ENCODE measurements at regions not wholly inside any gene's neighbourhood (a gene's known extent, or its start where the extent isn't known, plus 50 kb on each side); places are given as distances from the start of the nearest gene placed in this dataset.
A peak's percentile ranks its signal among the peaks of the same experiment; 100 is the strongest.

DNA sequence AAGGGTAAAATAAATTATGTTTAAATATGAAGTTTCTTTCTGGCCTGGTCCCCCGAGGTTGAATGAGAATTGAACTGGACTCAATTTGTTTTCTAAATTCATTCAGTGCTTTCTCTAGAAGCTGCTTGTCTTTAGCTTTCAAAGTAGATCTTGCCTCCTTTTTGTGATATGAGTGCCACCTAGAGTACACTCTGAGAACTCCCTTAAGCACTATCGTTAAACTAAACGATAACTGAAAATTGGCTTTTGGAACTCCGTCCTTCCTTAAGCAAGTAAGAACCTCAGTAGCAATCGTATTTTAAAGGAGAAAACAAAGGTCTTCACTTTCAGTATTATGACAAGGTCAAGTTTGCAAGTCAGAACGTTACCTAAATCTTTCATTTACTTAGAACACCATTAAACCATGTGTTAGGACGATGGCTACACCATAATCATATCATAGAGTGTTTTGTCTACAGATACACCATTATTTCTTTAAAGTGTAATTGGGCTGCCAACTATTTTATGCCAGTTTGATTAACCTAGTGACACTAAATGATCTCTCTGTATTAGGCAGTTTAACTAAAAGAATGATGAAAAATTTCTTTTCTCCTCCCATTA is 364.8 kb downstream of the SNAPC1 start:
- no peak for TF ChIP-seq JUND (IDR thresholded peaks at IDR 0.05; ENCODE audit: low read depth)
- DNase-seq (ENCODE audit: low read depth in 1 of 2, low spot score in 1 of 2): peak; percentile 59 to 73
- in situ Hi-C loops (cut with HindIII; ENCODE audit: low pct_unique_long_range_greater_than_20kb, low sequenced_read_pairs): no loop called here

DNA sequence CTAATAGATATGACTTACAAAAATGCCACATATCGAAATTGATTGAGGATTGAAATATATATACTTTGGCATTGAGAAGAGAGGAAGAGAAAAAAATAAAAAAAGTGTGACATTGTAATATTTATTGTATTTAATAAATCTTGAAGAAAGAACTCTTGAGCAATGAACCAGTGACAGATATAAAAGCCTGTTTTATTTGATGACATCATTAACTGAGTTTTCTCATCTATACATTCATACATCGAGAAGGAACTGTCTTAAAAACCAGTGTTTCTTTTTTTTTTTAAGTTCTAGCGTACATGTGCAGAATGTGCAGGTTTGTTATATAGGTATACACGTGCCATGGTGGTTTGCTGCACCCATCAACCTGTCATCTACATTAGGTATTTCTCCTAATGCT is 368.2 kb downstream of the SNAPC1 start:
- no peak for TF ChIP-seq JUND (IDR thresholded peaks at IDR 0.05; ENCODE audit: low read depth)
- in situ Hi-C loops (cut with HindIII; ENCODE audit: low pct_unique_long_range_greater_than_20kb, low sequenced_read_pairs): no loop called here
- no peak for DNase-seq (ENCODE audit: low read depth in 1 of 2, low spot score in 1 of 2)

DNA sequence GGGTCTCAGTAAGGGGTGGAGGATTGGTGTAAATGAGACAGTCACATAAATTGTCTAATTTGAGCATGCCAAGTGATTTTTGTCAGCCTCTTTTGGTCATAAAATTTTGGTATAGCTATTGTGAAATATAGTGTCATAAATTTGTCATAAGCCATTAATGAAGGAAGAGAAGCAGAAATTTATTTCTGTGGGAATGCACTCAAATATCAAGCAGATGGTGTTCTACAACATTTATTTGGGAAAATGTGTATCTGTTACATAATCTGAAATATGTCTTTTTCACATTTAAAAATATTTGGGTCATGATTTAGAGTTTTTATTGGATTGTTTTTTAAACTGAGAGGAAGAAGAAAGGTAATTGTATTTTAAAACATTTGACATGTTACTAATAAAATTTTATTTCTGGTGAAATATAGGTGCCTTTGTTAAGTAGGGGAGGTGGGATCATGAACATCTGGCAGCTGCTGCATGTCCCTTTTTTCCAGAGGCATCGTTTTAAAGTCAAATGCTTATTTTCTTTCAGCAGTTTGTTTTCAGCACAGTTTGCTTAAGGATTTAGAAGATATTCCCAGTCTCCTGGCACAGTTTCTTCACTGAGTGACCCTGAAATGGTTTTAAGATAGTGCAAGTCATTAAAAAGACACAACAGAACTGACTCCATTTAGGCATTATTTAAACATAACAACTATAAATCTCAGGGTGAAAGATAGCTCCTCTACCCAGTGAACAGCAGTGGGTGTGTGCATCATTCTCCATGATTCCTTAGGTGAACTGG is 371.7 kb downstream of the SNAPC1 start:
- no peak for TF ChIP-seq JUND (IDR thresholded peaks at IDR 0.05; ENCODE audit: low read depth)
- in situ Hi-C loops (cut with HindIII; ENCODE audit: low pct_unique_long_range_greater_than_20kb, low sequenced_read_pairs): no loop called here
- no peak for DNase-seq (ENCODE audit: low read depth in 1 of 2, low spot score in 1 of 2)

DNA sequence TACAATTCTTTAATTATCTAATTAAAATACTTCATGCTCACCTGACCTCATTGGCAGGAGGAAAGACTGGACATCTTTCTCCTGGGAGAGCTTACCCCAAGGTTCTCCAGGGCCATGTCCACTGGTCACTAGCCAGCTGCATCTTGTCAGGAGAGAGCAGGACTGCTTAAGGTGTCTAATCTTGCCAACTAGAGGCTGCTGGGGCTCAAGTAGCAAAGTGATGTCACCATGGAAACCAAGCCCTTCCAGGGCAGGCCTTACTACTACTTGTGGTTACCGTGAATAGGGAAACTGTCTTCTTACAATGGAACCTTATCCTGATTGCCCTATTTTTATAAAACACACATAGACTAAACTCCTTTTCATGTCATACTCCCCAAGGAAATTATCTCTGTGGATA is 376.4 kb downstream of the SNAPC1 start:
- DNase-seq (ENCODE audit: low read depth in 1 of 2, low spot score in 1 of 2): no peak
- TF ChIP-seq JUND (IDR thresholded peaks at IDR 0.05; ENCODE audit: low read depth): no peak
- in situ Hi-C loops (cut with HindIII; ENCODE audit: low pct_unique_long_range_greater_than_20kb, low sequenced_read_pairs): no loop called here

DNA sequence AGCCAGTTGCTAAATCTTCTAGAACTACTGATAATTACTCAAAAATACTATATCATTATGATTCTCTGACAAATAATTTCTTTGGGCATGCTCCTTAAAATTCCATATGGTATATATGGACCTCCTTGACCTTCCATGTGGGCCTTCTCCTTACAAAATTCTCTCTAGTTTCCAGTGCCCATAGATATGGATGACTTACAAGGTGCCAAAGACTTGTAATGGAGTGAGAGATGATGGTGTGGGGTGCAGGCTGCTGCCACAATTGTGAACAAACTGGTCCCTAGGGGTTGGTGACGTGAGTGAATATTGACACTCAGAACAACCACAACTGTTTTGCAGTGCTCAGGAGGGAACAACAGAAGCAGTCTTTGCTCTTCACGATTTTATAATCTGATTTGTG is 378.9 kb downstream of the SNAPC1 start:
- in situ Hi-C loops (cut with HindIII; ENCODE audit: low pct_unique_long_range_greater_than_20kb, low sequenced_read_pairs): no loop called here
- no peak for DNase-seq (ENCODE audit: low read depth in 1 of 2, low spot score in 1 of 2)
- no peak for TF ChIP-seq JUND (IDR thresholded peaks at IDR 0.05; ENCODE audit: low read depth)

DNA sequence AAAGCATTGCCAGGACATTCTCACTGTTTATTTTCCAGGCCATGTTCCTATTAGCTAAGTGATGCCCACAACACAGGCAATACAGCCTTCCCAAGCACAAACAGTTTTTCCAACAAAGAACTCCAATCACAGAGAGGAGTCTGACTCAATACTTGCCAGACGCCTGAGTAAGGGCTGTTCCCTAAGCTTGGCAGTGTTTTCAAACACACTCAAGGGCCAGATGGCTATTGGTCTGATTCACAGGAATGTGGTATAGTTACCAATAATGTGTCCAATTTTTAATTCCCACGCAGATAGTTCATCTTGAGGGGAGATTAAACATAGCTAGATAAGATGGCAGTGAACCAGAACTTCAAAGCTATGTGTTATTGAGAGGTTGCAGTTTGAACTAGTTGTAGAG is 381.0 kb downstream of the SNAPC1 start:
- in situ Hi-C loops (cut with HindIII; ENCODE audit: low pct_unique_long_range_greater_than_20kb, low sequenced_read_pairs): no loop called here
- TF ChIP-seq JUND (IDR thresholded peaks at IDR 0.05; ENCODE audit: low read depth): no peak
- no peak for DNase-seq (ENCODE audit: low read depth in 1 of 2, low spot score in 1 of 2)

DNA sequence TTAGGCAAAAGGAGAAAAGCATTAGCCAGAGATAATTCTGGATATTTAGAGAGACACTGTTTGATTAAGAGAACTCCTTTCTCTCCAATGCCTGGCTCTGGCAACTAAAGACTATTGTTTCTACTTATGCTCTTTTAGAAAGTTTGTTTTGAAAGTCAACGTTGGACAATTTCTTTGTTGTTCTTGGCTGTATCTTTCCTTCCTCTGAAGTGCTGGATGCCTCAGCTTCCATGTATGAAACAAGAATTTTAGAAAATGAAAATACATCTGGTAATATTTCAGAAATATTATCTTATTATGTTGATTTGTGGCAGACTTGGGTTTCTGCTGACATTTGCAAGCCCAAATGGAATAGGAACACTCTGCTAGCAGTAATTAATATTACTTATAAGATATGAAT is 382.6 kb downstream of the SNAPC1 start:
- no peak for TF ChIP-seq JUND (IDR thresholded peaks at IDR 0.05; ENCODE audit: low read depth)
- in situ Hi-C loops (cut with HindIII; ENCODE audit: low pct_unique_long_range_greater_than_20kb, low sequenced_read_pairs): no loop called here
- no peak for DNase-seq (ENCODE audit: low read depth in 1 of 2, low spot score in 1 of 2)

DNA sequence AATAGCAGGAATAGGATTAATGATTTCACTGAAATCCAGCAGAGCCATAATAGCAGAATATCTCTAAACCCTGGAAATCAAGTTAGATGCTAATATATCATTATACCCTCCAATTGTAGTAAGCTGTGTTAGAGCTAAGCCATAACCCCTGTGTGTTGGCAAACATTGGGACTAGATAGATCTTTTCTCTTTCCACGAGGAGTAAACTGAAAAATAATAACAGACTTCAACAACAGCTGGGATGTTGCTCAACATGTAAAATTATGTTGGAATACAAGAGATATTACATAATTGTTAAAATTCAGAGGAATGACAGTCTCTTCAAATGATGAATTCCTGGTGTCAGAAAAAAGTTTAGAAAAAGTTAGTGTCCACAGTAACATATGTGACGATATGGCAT is 383.8 kb downstream of the SNAPC1 start:
- in situ Hi-C loops (cut with HindIII; ENCODE audit: low pct_unique_long_range_greater_than_20kb, low sequenced_read_pairs): no loop called here
- TF ChIP-seq JUND (IDR thresholded peaks at IDR 0.05; ENCODE audit: low read depth): no peak
- no peak for DNase-seq (ENCODE audit: low read depth in 1 of 2, low spot score in 1 of 2)

DNA sequence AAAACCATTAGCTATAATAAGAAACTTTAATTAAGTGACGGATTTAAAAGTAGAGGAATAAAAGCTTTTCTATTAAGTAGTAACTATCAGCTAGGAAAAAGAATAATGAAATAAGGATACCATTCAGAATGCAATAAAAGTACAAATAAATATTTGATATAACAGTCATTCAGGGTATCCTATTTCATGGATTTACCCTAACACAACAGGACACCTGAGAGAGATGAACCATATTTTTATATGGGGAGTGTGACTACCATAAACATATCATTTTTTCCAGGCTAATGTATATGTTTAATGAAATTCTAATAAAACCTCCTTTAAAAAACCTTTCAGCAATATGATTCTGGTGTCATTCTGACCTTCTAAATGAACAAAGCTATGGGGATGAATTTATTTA is 393.8 kb downstream of the SNAPC1 start:
- no peak for TF ChIP-seq JUND (IDR thresholded peaks at IDR 0.05; ENCODE audit: low read depth)
- DNase-seq (ENCODE audit: low read depth in 1 of 2, low spot score in 1 of 2): no peak
- in situ Hi-C loops (cut with HindIII; ENCODE audit: low pct_unique_long_range_greater_than_20kb, low sequenced_read_pairs): no loop called here

DNA sequence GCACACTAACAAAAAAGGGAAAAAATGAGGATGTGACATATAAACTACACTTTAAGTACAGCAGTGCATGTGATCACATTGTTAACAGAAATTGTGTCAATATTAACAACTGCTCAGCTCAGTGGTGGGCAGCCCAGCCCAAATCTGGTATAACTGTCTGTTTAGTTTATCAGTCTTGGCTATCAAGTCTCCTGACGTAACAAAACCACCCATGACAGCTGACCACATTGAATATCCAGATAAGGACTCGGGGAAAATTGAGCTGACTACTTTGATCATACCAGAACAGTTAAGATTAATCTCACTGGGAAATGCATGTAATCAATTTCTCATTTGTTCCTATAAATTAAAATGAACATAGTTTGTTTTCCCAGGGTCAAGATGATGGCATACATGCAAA is 396.6 kb downstream of the SNAPC1 start:
- DNase-seq (ENCODE audit: low read depth in 1 of 2, low spot score in 1 of 2): no peak
- in situ Hi-C loops (cut with HindIII; ENCODE audit: low pct_unique_long_range_greater_than_20kb, low sequenced_read_pairs): no loop called here

DNA sequence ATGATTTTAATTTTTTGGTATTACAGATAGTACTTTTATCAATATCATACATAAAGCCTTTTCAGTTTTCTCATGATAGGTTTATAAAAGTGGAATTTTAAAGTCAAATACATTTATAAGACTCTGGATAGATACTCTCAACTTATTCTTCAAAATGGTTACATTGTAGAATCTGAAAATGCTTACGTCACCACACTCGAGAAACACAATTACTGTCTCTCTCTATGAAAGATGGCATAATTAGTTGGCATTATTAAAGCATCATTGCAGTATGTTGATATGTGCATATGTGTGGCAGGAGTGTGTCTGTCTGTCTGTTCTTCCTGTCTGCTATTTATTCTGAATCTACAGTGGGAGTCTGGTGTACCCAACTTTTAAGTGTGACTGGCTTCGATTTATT is 397.1 kb downstream of the SNAPC1 start:
- in situ Hi-C loops (cut with HindIII; ENCODE audit: low pct_unique_long_range_greater_than_20kb, low sequenced_read_pairs): no loop called here
- TF ChIP-seq JUND (IDR thresholded peaks at IDR 0.05; ENCODE audit: low read depth): no peak
- no peak for DNase-seq (ENCODE audit: low read depth in 1 of 2, low spot score in 1 of 2)

More for the DNA sequence above, 396.6 kb downstream of the SNAPC1 start:
- no peak for TF ChIP-seq JUND (IDR thresholded peaks at IDR 0.05; ENCODE audit: low read depth)

DNA sequence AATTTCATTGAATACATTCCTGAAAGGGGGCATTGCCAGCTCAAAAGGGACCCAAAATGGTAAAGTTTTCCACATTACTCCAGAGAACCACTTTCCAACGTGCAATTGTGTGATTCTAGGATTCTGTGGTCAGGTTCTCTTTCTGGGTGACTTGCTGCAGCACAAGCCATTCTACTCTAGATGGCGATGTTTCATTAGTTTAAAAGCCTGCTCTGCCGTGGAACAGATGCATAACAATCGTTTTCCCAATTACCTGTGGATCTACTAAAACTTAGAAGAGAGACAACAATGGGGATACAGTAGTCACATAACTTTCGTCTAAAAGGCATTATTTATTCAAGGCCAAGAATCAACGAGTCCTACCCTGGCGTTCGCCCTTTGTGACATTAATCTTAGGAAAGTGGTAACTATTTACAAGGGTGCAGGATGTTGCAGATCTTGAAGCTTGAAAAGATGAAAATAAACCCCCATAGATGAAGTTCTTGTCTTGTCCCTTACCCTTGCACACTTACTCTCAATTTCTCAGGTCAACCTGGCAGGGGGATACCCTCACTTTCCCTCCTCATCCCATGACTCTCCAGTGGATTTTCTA is 400.9 kb downstream of the SNAPC1 start:
- no peak for TF ChIP-seq JUND (IDR thresholded peaks at IDR 0.05; ENCODE audit: low read depth)
- in situ Hi-C loops (cut with HindIII; ENCODE audit: low pct_unique_long_range_greater_than_20kb, low sequenced_read_pairs): no loop called here
- peak; percentile 37 to 70 for DNase-seq (ENCODE audit: low read depth in 1 of 2, low spot score in 1 of 2)

DNA sequence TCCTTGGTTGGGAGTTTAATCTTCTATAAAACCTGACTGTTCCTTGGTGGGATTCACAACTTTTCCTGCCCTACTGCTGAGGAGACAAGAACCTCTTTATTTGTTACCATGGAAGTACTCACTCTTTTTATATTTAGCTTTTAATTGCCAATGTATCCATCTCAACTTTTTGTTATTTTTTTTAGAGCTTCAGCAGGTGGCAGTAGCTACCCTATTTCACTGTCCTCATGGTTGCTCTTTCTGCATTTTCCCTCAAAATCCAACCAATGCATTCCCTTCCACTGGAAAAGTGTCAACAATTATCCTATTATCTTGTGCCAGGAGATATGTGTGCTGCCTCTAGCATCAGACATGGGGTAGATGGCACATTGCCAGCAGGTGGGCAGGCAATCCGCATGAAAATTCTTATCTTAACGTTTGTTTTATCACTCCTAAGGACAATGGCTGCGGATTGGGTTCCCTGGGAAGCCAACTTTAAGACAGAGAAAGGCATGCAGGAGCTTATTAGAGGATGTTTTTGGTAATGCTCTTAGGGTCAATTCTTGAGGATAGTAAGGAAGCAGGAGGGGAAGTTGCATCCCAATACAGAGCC is 406.4 kb downstream of the SNAPC1 start:
- TF ChIP-seq JUND (IDR thresholded peaks at IDR 0.05; ENCODE audit: low read depth): no peak
- in situ Hi-C loops (cut with HindIII; ENCODE audit: low pct_unique_long_range_greater_than_20kb, low sequenced_read_pairs): no loop called here
- no peak for DNase-seq (ENCODE audit: low read depth in 1 of 2, low spot score in 1 of 2)
